Psoas muscle (tissue), 7 donors: ENCODE measurements at regions not wholly inside any gene's neighbourhood (a gene's known extent, or its start where the extent isn't known, plus 50 kb on each side); places are given as distances from the start of the nearest gene placed in this dataset.
A peak's percentile ranks its signal among the peaks of the same experiment; 100 is the strongest.

Experiments used
- ATAC-seq, 4 donors: fragments of 200-7000 bp; cut with Tn5 transposase; one replicate each; pipeline ENCODE4 v1.9.1; 2020; ENCODE audit warnings: moderate library complexity in 3 of 4, mild to moderate bottlenecking in 2 of 4
- DNase-seq, 2 donors: peaks; one replicate each; pipeline ENCODE4 v3.0.0-alpha.2; 2020
- H3K27ac ChIP-seq: fragments of 200-600 bp; one replicate; pipeline ENCODE4 v1.8.0; 2022
- H3K27me3 ChIP-seq, 3 donors: fragments of 200-600 bp in 1 of 3; one replicate each; pipeline versions ENCODE4 v1.6.1 to v1.8.0; 2013 to 2022; ENCODE audit warnings: low read length in 2 of 3, mild to moderate bottlenecking in 2 of 3, moderate library complexity in 1 of 3; ENCODE audit not compliant: insufficient read depth in 3 of 3
- H3K36me3 ChIP-seq, 2 donors: fragments of 200-600 bp in 1 of 2; one replicate each; pipeline versions ENCODE4 v1.6.1 to v1.8.0; 2013 to 2022; ENCODE audit warnings: low read depth in 1 of 2, mild to moderate bottlenecking in 1 of 2, moderate library complexity in 1 of 2; ENCODE audit not compliant: insufficient read depth in 1 of 2
- H3K4me1 ChIP-seq: fragments of 200-600 bp; one replicate; pipeline ENCODE4 v1.8.0; 2022
- H3K4me3 ChIP-seq: fragments of 200-600 bp; one replicate; pipeline ENCODE4 v1.8.0; 2022; ENCODE audit warnings: mild to moderate bottlenecking
- H3K9me3 ChIP-seq: fragments of 200-600 bp; one replicate; pipeline ENCODE4 v1.8.0; 2022
- WGBS, 3 donors: extraction: QIAGEN DNeasy Blood & Tissue Kit; methylation state at CpG; one replicate each; pipeline versions ENCODE4 v1.1.6 to v1.1.7; 2013; 5-methylcytosine and 5-hydroxymethylcytosine counted together
- intact Hi-C, 2 donors: fragments of 100-400 bp; cut with DNase I; formaldehyde crosslinking; loops; one replicate each; pipeline versions ENCODE4 v1.11.0 to v1.14.2; 2022
- TF ChIP-seq, protein P1 (sequence below): fragments of 200-600 bp; IDR thresholded peaks from one replicate; pipeline ENCODE4 v1.8.0; 2022; ENCODE audit warnings: antibody characterized with exemption
- donor health status: healthy with polysubstance abuse.
- donor health status: DM: no; HTN: no; CAD: no; lungs with moderate emphysema.
- donor health status: Bipolar disorder and iron deficiency.
- donor health status: healthy.
- donor health status: DM: yes; HTN: yes; CAD: no.
- donor health status: DM: no; HTN: no; CAD: no.
- donor health status: DM: yes; HTN: yes; CAD: no.

DNA sequence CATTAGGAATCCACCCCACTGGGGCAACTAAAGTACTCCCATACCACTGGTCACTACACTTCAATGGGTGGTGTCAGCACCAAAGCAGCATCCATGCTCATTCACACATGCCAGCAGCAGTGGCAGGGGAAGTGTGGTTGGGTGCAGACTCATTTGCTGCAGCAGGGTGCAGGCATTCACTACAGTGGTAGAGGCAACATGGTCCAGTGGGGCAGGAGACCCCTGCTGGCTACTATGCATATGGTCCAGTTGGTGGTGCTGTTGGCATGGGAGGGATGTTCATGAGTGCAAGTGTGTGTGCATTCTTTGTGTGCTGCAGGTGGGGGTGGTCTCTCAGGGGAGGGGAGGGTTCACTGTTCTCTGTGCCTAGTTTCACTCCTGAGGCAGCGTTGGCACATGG, 908.4 kb upstream of the NOVA1 start:
- Histone ChIP-seq H3K4me1 (no peaks in the 10 kb centered on the region), H3K36me3 (no peaks in the 10 kb centered on the region), H3K27me3 (no peaks in the 10 kb centered on the region), H3K27ac (no peak overlapping the region), H3K9me3 (no peaks in the 10 kb centered on the region), H3K4me3 (no peak overlapping the region)
- intact Hi-C loops: no loop called here
- TF ChIP-seq, protein P1, sequence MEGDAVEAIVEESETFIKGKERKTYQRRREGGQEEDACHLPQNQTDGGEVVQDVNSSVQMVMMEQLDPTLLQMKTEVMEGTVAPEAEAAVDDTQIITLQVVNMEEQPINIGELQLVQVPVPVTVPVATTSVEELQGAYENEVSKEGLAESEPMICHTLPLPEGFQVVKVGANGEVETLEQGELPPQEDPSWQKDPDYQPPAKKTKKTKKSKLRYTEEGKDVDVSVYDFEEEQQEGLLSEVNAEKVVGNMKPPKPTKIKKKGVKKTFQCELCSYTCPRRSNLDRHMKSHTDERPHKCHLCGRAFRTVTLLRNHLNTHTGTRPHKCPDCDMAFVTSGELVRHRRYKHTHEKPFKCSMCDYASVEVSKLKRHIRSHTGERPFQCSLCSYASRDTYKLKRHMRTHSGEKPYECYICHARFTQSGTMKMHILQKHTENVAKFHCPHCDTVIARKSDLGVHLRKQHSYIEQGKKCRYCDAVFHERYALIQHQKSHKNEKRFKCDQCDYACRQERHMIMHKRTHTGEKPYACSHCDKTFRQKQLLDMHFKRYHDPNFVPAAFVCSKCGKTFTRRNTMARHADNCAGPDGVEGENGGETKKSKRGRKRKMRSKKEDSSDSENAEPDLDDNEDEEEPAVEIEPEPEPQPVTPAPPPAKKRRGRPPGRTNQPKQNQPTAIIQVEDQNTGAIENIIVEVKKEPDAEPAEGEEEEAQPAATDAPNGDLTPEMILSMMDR: no peak
- 71 to 79% (median 73%) methylated on average over 1 of the region's 1 CpG for WGBS, 3 donors
- DNase-seq: no peak
- ATAC-seq: no peak

- H3K27me3 ChIP-seq: no peaks in the 10 kb centered on the region
- DNase-seq (no peak), ATAC-seq (no peak)
- TF ChIP-seq, protein P1: no peak
- WGBS, 3 donors: 3 to 10% (median 4%) methylated on average over 1 of the region's 1 CpG
- H3K4me1 ChIP-seq: no peaks in the 10 kb centered on the region
- H3K27ac ChIP-seq: no peak overlapping the region
- intact Hi-C loops: loop anchor here in 1 of 2 donors (10.0 kb wide), 1 partner anchor 824 kb away; no protein-coding TSS in a partner anchor
- no peaks in the 10 kb centered on the region for H3K9me3 ChIP-seq
- H3K36me3 ChIP-seq: no peaks in the 10 kb centered on the region
- no peak overlapping the region for H3K4me3 ChIP-seq
Measured at GRCh38 chr14:27528328-27528727, 930.5 kb upstream of the NOVA1 start.

DNA sequence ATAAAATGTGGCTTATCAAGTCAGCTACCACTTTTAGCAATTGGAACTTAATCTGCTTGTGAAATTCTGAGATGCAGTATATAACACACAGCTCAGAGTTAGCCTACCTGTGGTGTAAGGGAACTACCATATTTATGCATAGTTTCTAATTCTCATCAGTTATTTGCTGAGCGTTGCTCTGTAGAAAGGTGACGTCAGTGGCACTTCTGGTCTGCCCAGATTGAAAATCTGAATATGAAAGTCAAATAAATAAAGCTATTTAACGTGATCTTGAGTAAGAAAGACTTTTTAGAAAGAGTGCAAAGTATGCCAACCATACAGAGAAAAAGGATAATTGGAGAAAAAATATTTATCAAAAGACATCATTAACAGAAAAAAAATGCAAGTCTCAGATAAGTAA, 938.9 kb upstream of the NOVA1 start:
- no peaks in the 10 kb centered on the region for H3K36me3 ChIP-seq
- TF ChIP-seq, protein P1: no peak
- no peak for DNase-seq
- intact Hi-C loops: no loop called here
- no peak overlapping the region for H3K4me3 ChIP-seq
- 72 to 75% (median 75%) methylated on average over 3 of the region's 3 CpGs for WGBS, 3 donors
- no peaks in the 10 kb centered on the region for H3K4me1 ChIP-seq
- ATAC-seq: no peak
- H3K27me3 ChIP-seq: no peaks in the 10 kb centered on the region
- H3K9me3 ChIP-seq: no peaks in the 10 kb centered on the region
- no peak overlapping the region for H3K27ac ChIP-seq

GRCh38 chr14:27546111-27546510, 948.3 kb upstream of the NOVA1 start:
- intact Hi-C loops: no loop called here
- WGBS, 3 donors: 62 to 69% (median 64%) methylated on average over 2 of the region's 2 CpGs
- no peaks in the 10 kb centered on the region for H3K36me3 ChIP-seq
- H3K4me1 ChIP-seq: no peaks in the 10 kb centered on the region
- no peak overlapping the region for H3K27ac ChIP-seq
- no peak overlapping the region for H3K4me3 ChIP-seq
- no peak for DNase-seq
- no peaks in the 10 kb centered on the region for H3K9me3 ChIP-seq
- no peak for ATAC-seq
- H3K27me3 ChIP-seq: no peaks in the 10 kb centered on the region
- TF ChIP-seq, protein P1: no peak

DNA sequence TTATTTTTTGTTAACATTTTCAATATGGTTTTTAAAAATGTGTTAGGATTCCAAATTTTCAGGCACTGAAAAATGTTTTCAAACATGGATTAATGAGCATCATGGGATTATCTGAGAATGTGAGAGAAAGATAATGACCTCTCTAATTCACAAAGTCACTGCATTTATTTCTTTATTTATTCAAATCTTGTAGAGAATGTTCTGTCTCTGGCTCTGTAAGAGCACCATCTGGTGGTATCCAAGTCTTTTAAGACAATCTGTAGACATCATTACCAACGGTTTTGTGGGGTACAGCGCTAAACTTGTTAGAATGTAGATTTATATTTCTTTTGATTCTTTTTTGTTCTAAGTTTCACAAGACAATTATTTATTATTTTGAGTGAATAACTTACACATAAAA, 956.0 kb upstream of the NOVA1 start:
- WGBS, 3 donors: 38 to 52% (median 48%) methylated on average over 2 of the region's 2 CpGs
- TF ChIP-seq, protein P1: peak; percentile 6
- DNase-seq: no peak
- Histone ChIP-seq H3K9me3 (no peaks in the 10 kb centered on the region), H3K27me3 (no peaks in the 10 kb centered on the region), H3K36me3 (no peaks in the 10 kb centered on the region), H3K4me3 (no peak overlapping the region), H3K27ac (no peak overlapping the region), H3K4me1 (no peaks in the 10 kb centered on the region)
- ATAC-seq: no peak
- intact Hi-C loops: no loop called here
